GM23338 (cell line): ENCODE measurements at regions not wholly inside any gene's neighbourhood (a gene's known extent, or its start where the extent isn't known, plus 50 kb on each side); places are given as distances from the start of the nearest gene placed in this dataset.

Experiments used
- ATAC-seq: fragments of 200-7000 bp; cut with Tn5 transposase; 3 replicates; pipeline ENCODE4 v1.9.1; 2020
- DNase-seq: peaks from one replicate; pipeline ENCODE4 v3.0.0-alpha.2; 2015; ENCODE audit warnings: low spot score
- H2AFZ ChIP-seq: fragments of 200-600 bp; sonication (generic); 2 replicates; pipeline ENCODE4 v1.8.0; 2016; ENCODE audit warnings: antibody characterized with exemption, mild to moderate bottlenecking, moderate library complexity
- H3F3A ChIP-seq: fragments of 200-600 bp; sonication (generic); replicated peaks from 2 replicates; pipeline ENCODE4 v1.8.0; 2017; ENCODE audit warnings: antibody characterized with exemption, mixed run types, low read depth
- H3K27ac ChIP-seq: fragments of 200-600 bp; sonication (generic); 2 replicates; pipeline ENCODE4 v1.6.1; 2016; ENCODE audit warnings: low read depth
- H3K27me3 ChIP-seq: fragments of 200-600 bp; sonication (generic); 2 replicates; pipeline ENCODE4 v1.8.0; 2016; ENCODE audit warnings: mild to moderate bottlenecking, mixed run types, moderate library complexity; ENCODE audit not compliant: insufficient read depth
- H3K36me3 ChIP-seq: fragments of 200-600 bp; sonication (generic); 2 replicates; pipeline ENCODE4 v1.8.0; 2016; ENCODE audit warnings: mild to moderate bottlenecking; ENCODE audit not compliant: insufficient read depth
- H3K4me1 ChIP-seq: fragments of 200-600 bp; sonication (generic); 2 replicates; pipeline ENCODE4 v1.8.0; 2016; ENCODE audit warnings: mild to moderate bottlenecking, moderate library complexity; ENCODE audit not compliant: insufficient read depth
- H3K4me2 ChIP-seq: fragments of 200-600 bp; sonication (generic); 2 replicates; pipeline ENCODE4 v1.7.1; 2017; ENCODE audit warnings: mixed run types
- H3K4me3 ChIP-seq: fragments of 200-600 bp; sonication (generic); 2 replicates; pipeline ENCODE4 v1.6.1; 2016; ENCODE audit warnings: mixed run types
- H3K79me2 ChIP-seq: fragments of 200-600 bp; sonication (generic); replicated peaks from 2 replicates; pipeline ENCODE4 v1.8.0; 2017; ENCODE audit warnings: mild to moderate bottlenecking; ENCODE audit not compliant: insufficient read depth
- H3K9me2 ChIP-seq: fragments of 200-600 bp; sonication (generic); 2 replicates; pipeline ENCODE4 v1.8.0; 2017; ENCODE audit not compliant: insufficient read depth
- H4K20me1 ChIP-seq: fragments of 200-600 bp; sonication (generic); replicated peaks from 2 replicates; pipeline ENCODE4 v1.8.0; 2017; ENCODE audit warnings: mild to moderate bottlenecking; ENCODE audit not compliant: insufficient read depth
- H3K27ac Mint-ChIP-seq: 2 replicates; pipeline ENCODE4 v1.8.0; 2020; ENCODE audit warnings: inconsistent platforms, mild to moderate bottlenecking, moderate library complexity, mixed read lengths
- H3K27me3 Mint-ChIP-seq: 3 replicates; pipeline ENCODE4 v1.8.0; 2022; ENCODE audit warnings: low read depth, mild to moderate bottlenecking, moderate library complexity, mixed read lengths, inconsistent platforms; ENCODE audit not compliant: insufficient read depth, poor library complexity
- H3K36me3 Mint-ChIP-seq: 3 replicates; pipeline ENCODE4 v1.8.0; 2021; ENCODE audit warnings: low read depth, mild to moderate bottlenecking, inconsistent platforms, moderate library complexity, mixed read lengths
- H3K4me1 Mint-ChIP-seq: 3 replicates; pipeline ENCODE4 v1.8.0; 2020; ENCODE audit warnings: mild to moderate bottlenecking, inconsistent platforms, mixed read lengths
- H3K4me3 Mint-ChIP-seq: 3 replicates; pipeline ENCODE4 v1.8.0; 2021; ENCODE audit warnings: moderate library complexity, mild to moderate bottlenecking, inconsistent platforms, mixed read lengths
- H3K9me3 Mint-ChIP-seq: 3 replicates; pipeline ENCODE4 v1.8.0; 2020; ENCODE audit warnings: moderate library complexity, mild to moderate bottlenecking, inconsistent platforms, mixed read lengths
- CTCF ChIP-seq, 2 experiments: fragments of 200-600 bp in 1 of 2; sonication (generic) in 1 of 2; conservative IDR thresholded peaks; 2 replicates each; pipeline versions ENCODE4 v1.5.1 to v1.6.1; 2016 to 2017; ENCODE audit warnings: antibody characterized with exemption in 2 of 2, low read depth in 2 of 2, mild to moderate bottlenecking in 2 of 2, moderate library complexity in 1 of 2
- EZH2phosphoT487 ChIP-seq: fragments of 200-600 bp; sonication (generic); IDR thresholded peaks from one replicate; pipeline ENCODE4 v1.8.1; 2018; ENCODE audit warnings: antibody characterized with exemption; ENCODE audit not compliant: unreplicated experiment
- JUNB ChIP-seq: IDR thresholded peaks from one replicate; pipeline ENCODE4 v1.6.1; 2016; ENCODE audit warnings: antibody characterized with exemption; ENCODE audit not compliant: unreplicated experiment
- NANOG ChIP-seq: IDR thresholded peaks from 2 replicates; pipeline ENCODE4 v1.6.1; 2016; ENCODE audit warnings: antibody characterized with exemption, borderline replicate concordance
- POLR2AphosphoS5 ChIP-seq: IDR thresholded peaks from 2 replicates; pipeline ENCODE4 v1.6.1; 2016; ENCODE audit warnings: antibody characterized with exemption, low read depth
- ZNF462 ChIP-seq: fragments of 250-450 bp; sonication (Bioruptor Pico); IDR thresholded peaks from 2 replicates; pipeline ENCODE4 v1.5.0; 2020; ENCODE audit warnings: mild to moderate bottlenecking, moderate library complexity

- Mint-ChIP-seq H3K36me3 (no peaks in the 10 kb centered on the region), H3K4me1 (peaks cover 2% of the 10 kb centered on the region; the same call in 2 of the 3 replicates), H3K4me3 (no peak overlapping the region), H3K27ac (no peak overlapping the region), H3K27me3 (no peaks in the 10 kb centered on the region), H3K9me3 (no peaks in the 10 kb centered on the region)
- Histone ChIP-seq H3K79me2 (no peaks in the 10 kb centered on the region), H3K4me2 (no peak overlapping the region), H3K36me3 (no peaks in the 10 kb centered on the region), H3K4me1 (no peaks in the 10 kb centered on the region), H3F3A (no peaks in the 10 kb centered on the region), H3K4me3 (no peak overlapping the region), H3K27me3 (no peaks in the 10 kb centered on the region), H3K27ac (no peak overlapping the region), H2AFZ (no peak overlapping the region), H3K9me2 (peaks cover 6% of the 10 kb centered on the region), H4K20me1 (no peaks in the 10 kb centered on the region)
- ATAC-seq: no peak
- no peak for DNase-seq
- TF ChIP-seq CTCF (conservative IDR thresholded peaks at IDR 0.05; ENCODE audit: low read depth in 2 of 2): no peak
These were observed 281.7 kb upstream of the ROPN1 start for GRCh38 chr3:124273651-124274050.

- Histone ChIP-seq H3K27ac (no peak overlapping the region), H3K4me2 (no peak overlapping the region), H3K27me3 (no peaks in the 10 kb centered on the region), H3K9me2 (peaks cover 6% of the 10 kb centered on the region), H4K20me1 (no peaks in the 10 kb centered on the region), H3K36me3 (no peaks in the 10 kb centered on the region), H3K79me2 (no peaks in the 10 kb centered on the region), H3F3A (no peaks in the 10 kb centered on the region), H2AFZ (no peak overlapping the region), H3K4me1 (no peaks in the 10 kb centered on the region), H3K4me3 (no peak overlapping the region)
- Mint-ChIP-seq H3K4me3 (no peak overlapping the region), H3K9me3 (no peaks in the 10 kb centered on the region), H3K27ac (no peak overlapping the region), H3K27me3 (no peaks in the 10 kb centered on the region), H3K4me1 (peaks cover 2% of the 10 kb centered on the region; the same call in 2 of the 3 replicates), H3K36me3 (no peaks in the 10 kb centered on the region)
- TF ChIP-seq POLR2AphosphoS5: no peak
- no peak for TF ChIP-seq ZNF462 (CRISPR knock-in tag)
- no peak for TF ChIP-seq NANOG
- TF ChIP-seq CTCF (conservative IDR thresholded peaks at IDR 0.05; ENCODE audit: low read depth in 2 of 2): no peak
- TF ChIP-seq EZH2phosphoT487: no peak
- TF ChIP-seq JUNB: no peak
- no peak for ATAC-seq
- DNase-seq: no peak
These were observed 282.1 kb upstream of the ROPN1 start for GRCh38 chr3:124274051-124274450.
